Transverse colon (tissue), 4 donors: ENCODE measurements at regions not wholly inside any gene's neighbourhood (a gene's known extent, or its start where the extent isn't known, plus 50 kb on each side); places are given as distances from the start of the nearest gene placed in this dataset.

Experiments
- DNase-seq: peaks from one replicate; pipeline ENCODE4 v3.0.0-alpha.2; 2019
- H3K27ac ChIP-seq, 4 donors: fragments of 200-600 bp; sonication (generic); 2 replicates each; pipeline ENCODE4 v1.5.1; 2016 to 2018; ENCODE audit warnings: inconsistent platforms in 4 of 4
- H3K27me3 ChIP-seq: fragments of 200-600 bp; sonication (generic); 2 replicates; pipeline ENCODE4 v1.5.1; 2017; ENCODE audit warnings: inconsistent platforms
- H3K36me3 ChIP-seq, 4 donors: fragments of 200-600 bp; sonication (generic); 2 replicates each; pipeline ENCODE4 v1.5.1; 2017 to 2019; ENCODE audit warnings: inconsistent platforms in 4 of 4
- H3K4me1 ChIP-seq, 4 donors: fragments of 200-600 bp; sonication (generic); 2 replicates each; pipeline ENCODE4 v1.5.1; 2017 to 2020; ENCODE audit warnings: inconsistent platforms in 4 of 4
- H3K4me3 ChIP-seq, 4 donors: fragments of 200-600 bp; sonication (generic); 1 replicate in 1 of 4; 2 replicates in 3 of 4; pipeline versions ENCODE4 v1.5.1 to v1.6.1; 2017 to 2019; ENCODE audit warnings: inconsistent platforms in 4 of 4
- H3K9me3 ChIP-seq, 2 donors: fragments of 200-600 bp; sonication (generic); 2 replicates each; pipeline ENCODE4 v1.5.1; 2017 to 2019; ENCODE audit warnings: inconsistent platforms in 2 of 2
- EP300 ChIP-seq: sonication (generic); formaldehyde crosslinking; IDR thresholded peaks from one replicate; pipeline ENCODE4 v1.6.1; 2017; ENCODE audit warnings: antibody characterized with exemption, low read depth
- POLR2A ChIP-seq: fragments of 450-650 bp; IDR thresholded peaks from one replicate; pipeline ENCODE4 v1.6.1; 2016; ENCODE audit warnings: antibody characterized with exemption, mild to moderate bottlenecking, moderate library complexity
- POLR2AphosphoS5 ChIP-seq, 3 donors: sonication (generic); formaldehyde crosslinking; IDR thresholded peaks; one replicate each; pipeline ENCODE4 v1.6.1; 2016; ENCODE audit warnings: antibody characterized with exemption in 3 of 3
- WGBS, 2 donors: methylation state at CpG; one replicate each; pipeline ENCODE4 v1.1.5; 2018; ENCODE audit warnings: low coverage in 1 of 2; 5-methylcytosine and 5-hydroxymethylcytosine counted together
- in situ Hi-C, 4 donors: fragments of 200-750 bp; cut with MboI; loops; one replicate each; pipeline versions ENCODE4 v1.15.0 to v1.15.1; 2017; ENCODE audit warnings: low sequenced_read_pairs in 3 of 4, low pct_ligation_motif_present in 1 of 4, low pct_unique_long_range_greater_than_20kb in 1 of 4
- intact Hi-C: fragments of 100-400 bp; cut with DNase I; formaldehyde crosslinking; loops from one replicate; pipeline ENCODE4 v1.15.1; 2023; ENCODE audit warnings: low total_unique reads
- TF ChIP-seq, protein P1 (sequence below), 5 experiments: fragments of 200-600 bp in 3 of 5; fragments of 450-650 bp in 2 of 5; sonication (generic) in 3 of 5; IDR thresholded peaks; 1 replicate in 2 of 5; 2 replicates in 3 of 5; pipeline ENCODE4 v1.5.1; 2016 to 2017; ENCODE audit warnings: antibody characterized with exemption in 5 of 5, inconsistent platforms in 3 of 5, mild to moderate bottlenecking in 2 of 5, moderate library complexity in 1 of 5

GRCh38 chr2:39996653-39997080 is 217.6 kb upstream of the THUMPD2 start:
- H3K4me1 ChIP-seq, result no peaks in the 10 kb centered on the region
- no peaks in the 10 kb centered on the region for H3K9me3 ChIP-seq
- no peaks in the 10 kb centered on the region for H3K36me3 ChIP-seq
- TF ChIP-seq POLR2A (no peak), EP300 (no peak), POLR2AphosphoS5 (IDR thresholded peaks at IDR 0.05) (no peak)
- TF ChIP-seq, protein P1, sequence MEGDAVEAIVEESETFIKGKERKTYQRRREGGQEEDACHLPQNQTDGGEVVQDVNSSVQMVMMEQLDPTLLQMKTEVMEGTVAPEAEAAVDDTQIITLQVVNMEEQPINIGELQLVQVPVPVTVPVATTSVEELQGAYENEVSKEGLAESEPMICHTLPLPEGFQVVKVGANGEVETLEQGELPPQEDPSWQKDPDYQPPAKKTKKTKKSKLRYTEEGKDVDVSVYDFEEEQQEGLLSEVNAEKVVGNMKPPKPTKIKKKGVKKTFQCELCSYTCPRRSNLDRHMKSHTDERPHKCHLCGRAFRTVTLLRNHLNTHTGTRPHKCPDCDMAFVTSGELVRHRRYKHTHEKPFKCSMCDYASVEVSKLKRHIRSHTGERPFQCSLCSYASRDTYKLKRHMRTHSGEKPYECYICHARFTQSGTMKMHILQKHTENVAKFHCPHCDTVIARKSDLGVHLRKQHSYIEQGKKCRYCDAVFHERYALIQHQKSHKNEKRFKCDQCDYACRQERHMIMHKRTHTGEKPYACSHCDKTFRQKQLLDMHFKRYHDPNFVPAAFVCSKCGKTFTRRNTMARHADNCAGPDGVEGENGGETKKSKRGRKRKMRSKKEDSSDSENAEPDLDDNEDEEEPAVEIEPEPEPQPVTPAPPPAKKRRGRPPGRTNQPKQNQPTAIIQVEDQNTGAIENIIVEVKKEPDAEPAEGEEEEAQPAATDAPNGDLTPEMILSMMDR (IDR thresholded peaks at IDR 0.05), result no peak
- in situ Hi-C loops (no loop called here), intact Hi-C loops (no loop called here)
- no peak for DNase-seq
- H3K4me3 ChIP-seq, result no peak overlapping the region
- no peaks in the 10 kb centered on the region for H3K27me3 ChIP-seq
- no peak overlapping the region for H3K27ac ChIP-seq
- WGBS, 2 donors, result 14 to 78% methylated on average over 1 of the region's 1 CpG

DNA sequence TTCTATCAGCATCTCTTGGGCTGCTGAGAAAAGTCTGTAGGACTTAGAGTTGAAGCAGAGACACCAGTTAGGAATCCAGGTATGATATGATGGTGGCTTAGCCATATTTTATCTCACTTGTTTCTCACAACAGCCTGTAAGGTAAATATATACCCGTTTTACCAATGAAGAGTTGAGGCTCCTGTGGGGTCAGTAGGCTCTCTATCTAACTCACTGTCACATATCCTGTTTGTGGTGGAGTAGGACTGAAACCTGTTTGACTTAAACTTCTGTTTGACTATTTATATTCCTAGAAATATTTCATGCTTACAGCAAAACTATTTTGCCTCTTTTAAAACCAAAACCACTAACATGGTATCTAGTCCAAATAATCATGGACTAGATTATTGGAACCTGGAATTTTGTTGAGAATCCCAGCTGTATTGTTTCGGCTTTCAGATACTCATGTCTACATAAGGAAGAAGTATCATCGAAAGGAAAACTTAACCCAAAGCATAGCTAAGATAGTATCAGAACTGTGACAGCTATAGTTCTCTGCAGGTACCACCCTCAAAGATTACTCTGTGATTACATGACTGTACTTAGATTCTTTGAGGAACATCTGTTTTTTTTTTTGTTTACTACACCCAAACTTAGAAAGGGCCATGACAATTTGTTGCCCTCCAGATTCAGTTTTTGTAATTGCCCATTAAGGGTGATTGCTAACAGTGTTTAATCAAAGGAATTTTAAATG is 216.1 kb upstream of the THUMPD2 start:
- intact Hi-C loops (no loop called here), in situ Hi-C loops (no loop called here)
- Histone ChIP-seq H3K4me3 (no peak overlapping the region), H3K27me3 (no peaks in the 10 kb centered on the region), H3K4me1 (no peaks in the 10 kb centered on the region), H3K27ac (no peak overlapping the region), H3K36me3 (no peaks in the 10 kb centered on the region), H3K9me3 (no peaks in the 10 kb centered on the region)
- WGBS, 2 donors, result 85 to 88% methylated on average over 3 of the region's 3 CpGs
- DNase-seq, result no peak
- TF ChIP-seq, protein P1 (IDR thresholded peaks at IDR 0.05), result no peak
- no peak for TF ChIP-seq POLR2AphosphoS5 (IDR thresholded peaks at IDR 0.05)
- no peak for TF ChIP-seq POLR2A
- TF ChIP-seq EP300, result no peak

GRCh38 chr2:39994151-39994550 is 215.1 kb upstream of the THUMPD2 start:
- Histone ChIP-seq H3K9me3 (no peaks in the 10 kb centered on the region), H3K27me3 (no peaks in the 10 kb centered on the region), H3K36me3 (no peaks in the 10 kb centered on the region), H3K4me3 (no peak overlapping the region), H3K4me1 (no peaks in the 10 kb centered on the region), H3K27ac (no peak overlapping the region)
- in situ Hi-C loops (no loop called here), intact Hi-C loops (no loop called here)
- TF ChIP-seq EP300 (no peak), POLR2AphosphoS5 (IDR thresholded peaks at IDR 0.05) (no peak), POLR2A (no peak)
- TF ChIP-seq, protein P1 (IDR thresholded peaks at IDR 0.05), result no peak
- no peak for DNase-seq

DNA sequence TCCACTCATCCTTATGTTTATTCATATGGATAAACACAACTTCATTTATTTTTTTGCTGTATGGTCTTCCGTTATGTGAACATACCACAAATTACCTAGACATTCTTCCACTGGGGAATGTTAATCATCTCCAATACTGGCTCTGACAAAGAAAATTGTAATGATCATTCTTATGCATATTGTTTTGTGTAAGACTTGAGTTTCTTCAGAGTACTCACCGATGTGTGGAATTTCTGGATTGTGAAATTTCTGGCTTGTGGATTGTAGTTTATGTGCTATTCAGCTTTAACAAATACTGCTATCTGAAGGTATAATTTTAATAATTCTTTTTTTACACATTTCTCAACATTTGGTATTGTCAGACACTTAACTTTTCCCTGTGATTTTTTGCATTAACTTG is 212.2 kb upstream of the THUMPD2 start:
- Histone ChIP-seq H3K4me1 (no peaks in the 10 kb centered on the region), H3K27ac (no peak overlapping the region), H3K4me3 (no peak overlapping the region), H3K9me3 (no peaks in the 10 kb centered on the region), H3K27me3 (no peaks in the 10 kb centered on the region), H3K36me3 (no peaks in the 10 kb centered on the region)
- TF ChIP-seq, protein P1 (IDR thresholded peaks at IDR 0.05), result no peak
- TF ChIP-seq POLR2AphosphoS5 (IDR thresholded peaks at IDR 0.05), result no peak
- no peak for TF ChIP-seq POLR2A
- in situ Hi-C loops, result no loop called here
- 34 to 79% methylated on average over 1 to 2 of the region's 2 CpGs for WGBS, 2 donors
- no peak for DNase-seq
- intact Hi-C loops, result no loop called here
